ENCODE measurements at regions not wholly inside any gene's neighbourhood (a gene's known extent, or its start where the extent isn't known, plus 50 kb on each side); places are given as distances from the start of the nearest gene placed in this dataset.

DNA sequence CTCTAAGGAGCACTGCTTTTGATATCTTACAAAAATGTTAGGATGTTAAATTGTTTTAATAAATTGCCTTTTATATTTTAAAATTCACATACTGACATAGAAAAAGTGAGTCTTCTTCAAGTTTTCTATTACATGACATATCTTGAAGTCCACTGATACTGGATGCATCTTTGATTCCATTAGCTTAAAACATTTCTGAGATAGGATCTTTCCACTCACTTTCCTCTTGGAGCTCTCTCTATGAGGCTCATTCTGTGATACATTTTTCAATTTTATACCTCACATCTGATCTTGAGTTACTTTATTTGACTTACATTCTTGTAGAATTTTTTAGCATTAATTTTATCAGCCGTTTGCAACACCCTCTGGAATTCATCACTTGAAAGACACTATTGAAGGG lies 86.8 kb upstream of the NOL4 start:
- ChIA-PET POLR2A (no interaction called here), CTCF (interaction anchor here (0.7 to 2.2 kb wide), 10 partner anchors 9 to 1112 kb away, joined by 3 to 14 read pairs (median 4); no protein-coding TSS in a partner anchor)
- Histone ChIP-seq H3K36me3 (ENCODE audit: control insufficient read depth in 2 of 2, insufficient read depth in 1 of 2, low read length in 2 of 2) (no peaks in the 10 kb centered on the region), H3K4me3 (ENCODE audit: low read depth, low read length) (no peak overlapping the region), H3K27ac (ENCODE audit: extremely low read depth, low read depth, low read length) (no peak overlapping the region), H3K9me3 (ENCODE audit: control insufficient read depth, insufficient read depth, low read depth, low read length) (no peaks in the 10 kb centered on the region), H3K4me1 (ENCODE audit: control insufficient read depth, insufficient read depth, low read length) (no peaks in the 10 kb centered on the region)
- TF ChIP-seq ZNF114 (tag by site-specific recombination; IDR thresholded peaks at IDR 0.05) (no peak), RBAK (tag by site-specific recombination; IDR thresholded peaks at IDR 0.05) (no peak), ZBTB7A (tag by site-specific recombination; IDR thresholded peaks at IDR 0.05; ENCODE audit: low read depth) (no peak), INSM2 (tag by site-specific recombination; IDR thresholded peaks at IDR 0.05) (no peak), ZNF112 (tag by site-specific recombination; IDR thresholded peaks at IDR 0.05) (no peak), PATZ1 (tag by site-specific recombination; IDR thresholded peaks at IDR 0.05) (no peak)

DNA sequence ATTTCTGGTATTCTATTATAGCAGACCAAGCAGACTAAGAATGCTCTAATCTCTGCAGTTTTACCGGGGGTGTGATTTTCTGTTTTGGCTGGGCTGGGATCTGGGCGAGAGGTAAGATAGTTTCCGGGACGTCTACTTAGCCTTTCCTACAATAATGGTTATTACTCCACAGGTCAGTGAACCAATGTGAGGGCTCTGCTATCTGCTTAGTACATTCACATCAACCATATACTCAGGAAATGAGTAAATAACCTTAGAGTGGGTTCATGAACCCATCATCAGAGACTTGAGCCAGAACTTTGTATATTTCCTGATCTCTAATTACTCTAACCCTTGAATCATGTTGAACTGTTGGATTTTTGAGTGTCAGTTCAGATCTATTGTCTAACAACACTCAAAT lies 90.1 kb upstream of the NOL4 start:
- H3K36me3 ChIP-seq (ENCODE audit: control insufficient read depth in 2 of 2, insufficient read depth in 1 of 2, low read length in 2 of 2), result no peaks in the 10 kb centered on the region
- H3K4me3 ChIP-seq (ENCODE audit: low read depth, low read length), result no peak overlapping the region
- H3K4me1 ChIP-seq (ENCODE audit: control insufficient read depth, insufficient read depth, low read length), result no peaks in the 10 kb centered on the region
- no peak overlapping the region for H3K27ac ChIP-seq (ENCODE audit: extremely low read depth, low read depth, low read length)
- POLR2A ChIA-PET, result no interaction called here
- TF ChIP-seq ZNF623 (tag by site-specific recombination; IDR thresholded peaks at IDR 0.05) (no peak), ZBTB21 (tag by site-specific recombination; IDR thresholded peaks at IDR 0.05) (no peak), ZNF394 (tag by site-specific recombination; IDR thresholded peaks at IDR 0.05; ENCODE audit: borderline replicate concordance) (no peak), ZNF639 (tag by site-specific recombination; IDR thresholded peaks at IDR 0.05) (no peak), ZNF239 (tag by site-specific recombination; IDR thresholded peaks at IDR 0.05) (no peak)
- TF ChIP-seq, protein P1, sequence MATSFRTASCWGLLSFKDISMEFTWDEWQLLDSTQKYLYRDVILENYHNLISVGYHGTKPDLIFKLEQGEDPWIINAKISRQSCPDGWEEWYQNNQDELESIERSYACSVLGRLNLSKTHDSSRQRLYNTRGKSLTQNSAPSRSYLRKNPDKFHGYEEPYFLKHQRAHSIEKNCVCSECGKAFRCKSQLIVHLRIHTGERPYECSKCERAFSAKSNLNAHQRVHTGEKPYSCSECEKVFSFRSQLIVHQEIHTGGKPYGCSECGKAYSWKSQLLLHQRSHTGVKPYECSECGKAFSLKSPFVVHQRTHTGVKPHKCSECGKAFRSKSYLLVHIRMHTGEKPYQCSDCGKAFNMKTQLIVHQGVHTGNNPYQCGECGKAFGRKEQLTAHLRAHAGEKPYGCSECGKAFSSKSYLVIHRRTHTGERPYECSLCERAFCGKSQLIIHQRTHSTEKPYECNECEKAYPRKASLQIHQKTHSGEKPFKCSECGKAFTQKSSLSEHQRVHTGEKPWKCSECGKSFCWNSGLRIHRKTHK (tag by site-specific recombination; IDR thresholded peaks at IDR 0.05), result no peak
- CTCF ChIA-PET, result interaction anchor here (3.4 kb wide), 1 partner anchor 192 kb away, joined by 33 read pairs; no protein-coding TSS in a partner anchor
- no peaks in the 10 kb centered on the region for H3K9me3 ChIP-seq (ENCODE audit: control insufficient read depth, insufficient read depth, low read depth, low read length)

- Histone ChIP-seq H3K4me3 (ENCODE audit: low read depth, low read length) (no peak overlapping the region), H3K4me1 (ENCODE audit: control insufficient read depth, insufficient read depth, low read length) (no peaks in the 10 kb centered on the region), H3K27ac (ENCODE audit: extremely low read depth, low read depth, low read length) (no peak overlapping the region), H3K9me3 (ENCODE audit: control insufficient read depth, insufficient read depth, low read depth, low read length) (no peaks in the 10 kb centered on the region), H3K36me3 (ENCODE audit: control insufficient read depth in 2 of 2, insufficient read depth in 1 of 2, low read length in 2 of 2) (no peaks in the 10 kb centered on the region)
- TF ChIP-seq ZBTB26 (tag by site-specific recombination; optimal IDR thresholded peaks at IDR 0.05) (no peak), KLF17 (tag by site-specific recombination; IDR thresholded peaks at IDR 0.05) (no peak), ZSCAN16 (tag by site-specific recombination; IDR thresholded peaks at IDR 0.05) (no peak), ZNF785 (tag by site-specific recombination; IDR thresholded peaks at IDR 0.05) (no peak), KLF16 (tag by site-specific recombination; IDR thresholded peaks at IDR 0.05) (no peak), ZBTB7A (tag by site-specific recombination; IDR thresholded peaks at IDR 0.05; ENCODE audit: low read depth) (no peak), BCL11B (tag by site-specific recombination; IDR thresholded peaks at IDR 0.05; ENCODE audit: low read depth) (no peak)
- CTCF ChIA-PET, result interaction anchor here (1.9 to 3.4 kb wide), 2 partner anchors 8 to 193 kb away, joined by 5 to 33 read pairs; no protein-coding TSS in a partner anchor
- POLR2A ChIA-PET, result no interaction called here
Observed at GRCh38 chr18:34315591-34316352, 91.1 kb upstream of the NOL4 start.

Data from HEK293 (cell line).